Loucy (cell line): ENCODE measurements at regions not wholly inside any gene's neighbourhood (a gene's known extent, or its start where the extent isn't known, plus 50 kb on each side); places are given as distances from the start of the nearest gene placed in this dataset.

Experiments used
- H2AFZ ChIP-seq: fragments of 200-600 bp; sonication (generic); 2 replicates; pipeline ENCODE4 v1.6.0; 2016; ENCODE audit warnings: antibody characterized with exemption, mild to moderate bottlenecking, low read length, moderate library complexity
- H3F3A ChIP-seq: fragments of 200-600 bp; 2 replicates; pipeline ENCODE4 v1.6.0; 2016; ENCODE audit warnings: antibody characterized with exemption, low read depth, mild to moderate bottlenecking
- H3K27me3 ChIP-seq: fragments of 200-600 bp; sonication (generic); 2 replicates; pipeline ENCODE4 v1.6.1; 2014; ENCODE audit warnings: low read length, mild to moderate bottlenecking; ENCODE audit not compliant: insufficient read depth, poor library complexity, severe bottlenecking
- H3K36me3 ChIP-seq: fragments of 200-600 bp; sonication (generic); 2 replicates; pipeline ENCODE4 v1.6.1; 2016; ENCODE audit warnings: low read length; ENCODE audit not compliant: insufficient read depth
- H3K4me1 ChIP-seq: fragments of 200-600 bp; sonication (generic); 2 replicates; pipeline ENCODE4 v1.5.1; 2014; ENCODE audit warnings: low read length, mild to moderate bottlenecking; ENCODE audit not compliant: insufficient read depth, poor library complexity, severe bottlenecking
- H3K4me2 ChIP-seq: fragments of 200-600 bp; sonication (generic); 2 replicates; pipeline ENCODE4 v1.6.0; 2014; ENCODE audit warnings: antibody characterized with exemption, low read length, low read depth, mild to moderate bottlenecking; ENCODE audit not compliant: poor library complexity, severe bottlenecking
- H3K4me3 ChIP-seq: fragments of 200-600 bp; sonication (generic); 2 replicates; pipeline ENCODE4 v1.5.1; 2014; ENCODE audit warnings: low read length, mild to moderate bottlenecking, mixed read lengths; ENCODE audit not compliant: poor library complexity, severe bottlenecking
- H3K79me2 ChIP-seq: fragments of 200-600 bp; sonication (generic); 2 replicates; pipeline ENCODE4 v1.6.1; 2014; ENCODE audit warnings: low read length; ENCODE audit not compliant: insufficient read depth
- H3K9ac ChIP-seq: fragments of 200-600 bp; sonication (generic); 2 replicates; pipeline ENCODE4 v1.6.0; 2014; ENCODE audit warnings: mild to moderate bottlenecking, low read depth, low read length, moderate library complexity; ENCODE audit not compliant: poor library complexity, severe bottlenecking
- H3K9me2 ChIP-seq: fragments of 200-600 bp; sonication (generic); replicated peaks from 2 replicates; pipeline ENCODE4 v1.6.1; 2016; ENCODE audit warnings: low read depth, low read length, mixed read lengths
- H3K9me3 ChIP-seq: fragments of 200-600 bp; sonication (generic); 2 replicates; pipeline ENCODE4 v1.6.1; 2014; ENCODE audit warnings: mild to moderate bottlenecking, antibody characterized with exemption, low read length, low read depth; ENCODE audit not compliant: insufficient read depth
- H4K20me1 ChIP-seq: fragments of 200-600 bp; sonication (generic); 2 replicates; pipeline ENCODE4 v1.6.0; 2014; ENCODE audit warnings: antibody characterized with exemption, low read length, mild to moderate bottlenecking; ENCODE audit not compliant: insufficient read depth, poor library complexity, severe bottlenecking
- EZH2phosphoT487 ChIP-seq: fragments of 200-600 bp; IDR thresholded peaks from 2 replicates; pipeline ENCODE4 v1.6.1; 2018; ENCODE audit warnings: antibody characterized with exemption, mild to moderate bottlenecking, moderate library complexity, borderline replicate concordance
- TF ChIP-seq, protein P1 (sequence below): fragments of 200-600 bp; sonication (generic); conservative IDR thresholded peaks from 2 replicates; pipeline ENCODE4 v1.5.1; 2014; ENCODE audit warnings: mild to moderate bottlenecking, antibody characterized with exemption, low read length

DNA sequence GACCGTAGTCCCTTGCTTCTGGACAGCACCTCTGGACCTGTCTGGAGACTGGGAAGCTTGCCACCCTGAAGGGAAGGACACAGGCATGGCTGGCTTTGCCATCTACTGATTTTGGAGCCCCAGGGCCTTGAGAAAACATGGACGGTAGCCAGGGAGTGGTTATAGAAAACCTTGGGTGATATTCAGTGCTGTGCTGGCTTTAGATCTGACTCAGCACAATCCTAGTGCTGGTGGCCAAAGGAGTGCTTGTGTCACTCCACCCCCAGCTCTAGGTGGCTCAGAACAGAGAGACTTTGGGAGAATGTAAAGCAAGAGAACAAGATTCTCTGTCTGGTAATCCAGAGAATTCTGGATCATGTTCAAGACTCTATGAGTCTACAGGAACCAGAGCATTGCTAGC is 214.5 kb upstream of the IGF1 start:
- Histone ChIP-seq H2AFZ (no peak overlapping the region), H3K9me2 (no peaks in the 10 kb centered on the region), H3F3A (no peaks in the 10 kb centered on the region), H4K20me1 (no peaks in the 10 kb centered on the region), H3K4me2 (no peak overlapping the region), H3K36me3 (no peaks in the 10 kb centered on the region), H3K9ac (no peak overlapping the region), H3K9me3 (no peaks in the 10 kb centered on the region), H3K4me1 (no peaks in the 10 kb centered on the region), H3K4me3 (no peak overlapping the region), H3K79me2 (no peaks in the 10 kb centered on the region), H3K27me3 (no peaks in the 10 kb centered on the region)
- TF ChIP-seq, protein P1, sequence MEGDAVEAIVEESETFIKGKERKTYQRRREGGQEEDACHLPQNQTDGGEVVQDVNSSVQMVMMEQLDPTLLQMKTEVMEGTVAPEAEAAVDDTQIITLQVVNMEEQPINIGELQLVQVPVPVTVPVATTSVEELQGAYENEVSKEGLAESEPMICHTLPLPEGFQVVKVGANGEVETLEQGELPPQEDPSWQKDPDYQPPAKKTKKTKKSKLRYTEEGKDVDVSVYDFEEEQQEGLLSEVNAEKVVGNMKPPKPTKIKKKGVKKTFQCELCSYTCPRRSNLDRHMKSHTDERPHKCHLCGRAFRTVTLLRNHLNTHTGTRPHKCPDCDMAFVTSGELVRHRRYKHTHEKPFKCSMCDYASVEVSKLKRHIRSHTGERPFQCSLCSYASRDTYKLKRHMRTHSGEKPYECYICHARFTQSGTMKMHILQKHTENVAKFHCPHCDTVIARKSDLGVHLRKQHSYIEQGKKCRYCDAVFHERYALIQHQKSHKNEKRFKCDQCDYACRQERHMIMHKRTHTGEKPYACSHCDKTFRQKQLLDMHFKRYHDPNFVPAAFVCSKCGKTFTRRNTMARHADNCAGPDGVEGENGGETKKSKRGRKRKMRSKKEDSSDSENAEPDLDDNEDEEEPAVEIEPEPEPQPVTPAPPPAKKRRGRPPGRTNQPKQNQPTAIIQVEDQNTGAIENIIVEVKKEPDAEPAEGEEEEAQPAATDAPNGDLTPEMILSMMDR = no peak
- no peak for TF ChIP-seq EZH2phosphoT487

DNA sequence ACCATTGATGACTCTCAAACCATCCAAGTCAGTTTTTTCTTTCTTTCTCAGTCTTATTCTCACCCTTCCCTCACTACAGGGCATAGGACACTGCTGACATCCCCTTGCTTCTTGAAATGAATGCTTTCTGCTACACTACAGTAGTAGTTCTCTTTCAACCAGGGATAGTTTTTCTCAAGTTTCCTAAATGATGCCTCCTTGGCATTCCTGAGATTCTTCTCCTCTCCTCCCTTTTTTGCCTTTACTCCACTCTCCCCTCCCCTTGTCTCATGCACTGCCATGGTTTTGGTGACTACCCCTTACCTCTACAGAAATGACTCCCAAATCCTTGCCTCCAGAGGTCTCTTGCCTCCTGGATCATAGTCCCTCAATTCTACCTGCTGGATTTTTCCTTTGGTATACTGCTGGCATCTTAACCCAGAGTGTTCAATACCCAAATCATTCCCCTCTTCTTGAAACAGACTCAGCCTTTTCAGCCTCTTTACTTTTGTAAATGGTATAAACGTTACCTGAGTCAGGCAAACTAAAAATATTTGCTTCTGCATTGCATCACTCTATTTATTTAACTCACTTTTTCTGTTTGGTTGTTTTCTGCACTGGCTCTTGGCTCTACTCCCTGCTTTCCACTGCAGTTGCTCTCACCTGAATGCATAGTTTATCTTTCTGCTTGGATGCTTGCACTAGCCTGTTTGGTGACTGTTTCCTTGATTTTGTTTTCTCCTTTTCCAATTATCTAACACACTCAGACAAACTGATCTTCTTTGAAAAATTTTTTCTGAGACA is 211.6 kb upstream of the IGF1 start:
- Histone ChIP-seq H3K9me3 (no peaks in the 10 kb centered on the region), H4K20me1 (no peaks in the 10 kb centered on the region), H3K9ac (no peak overlapping the region), H2AFZ (no peak overlapping the region), H3K4me2 (no peak overlapping the region), H3K79me2 (no peaks in the 10 kb centered on the region), H3K4me1 (no peaks in the 10 kb centered on the region), H3K36me3 (no peaks in the 10 kb centered on the region), H3F3A (no peaks in the 10 kb centered on the region), H3K27me3 (no peaks in the 10 kb centered on the region), H3K9me2 (no peaks in the 10 kb centered on the region), H3K4me3 (no peak overlapping the region)
- no peak for TF ChIP-seq EZH2phosphoT487
- TF ChIP-seq, protein P1 = no peak

DNA sequence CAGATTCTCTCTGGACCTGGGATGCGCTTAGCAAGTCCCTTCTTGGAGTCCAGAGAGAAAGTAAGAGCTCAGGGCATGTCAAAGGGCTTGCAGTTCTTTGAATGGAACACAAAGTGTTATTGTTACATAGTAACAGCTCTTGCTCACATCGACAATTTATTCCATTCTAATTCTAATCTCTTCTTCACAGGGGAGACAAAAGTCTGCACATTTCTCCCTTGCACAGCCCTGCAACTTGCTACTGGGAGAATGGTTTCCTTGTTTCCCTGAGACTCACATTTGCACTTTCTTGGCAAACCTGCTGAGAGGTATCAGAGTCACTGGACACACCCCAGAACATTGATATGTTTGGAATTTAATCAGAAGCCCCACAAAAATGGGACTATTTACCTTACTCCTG is 209.9 kb upstream of the IGF1 start:
- Histone ChIP-seq H3K27me3 (no peaks in the 10 kb centered on the region), H3K79me2 (no peaks in the 10 kb centered on the region), H2AFZ (no peak overlapping the region), H3K4me3 (no peak overlapping the region), H3K9me3 (no peaks in the 10 kb centered on the region), H3K4me1 (no peaks in the 10 kb centered on the region), H3K36me3 (no peaks in the 10 kb centered on the region), H3K9me2 (no peaks in the 10 kb centered on the region), H4K20me1 (no peaks in the 10 kb centered on the region), H3K4me2 (no peak overlapping the region), H3F3A (no peaks in the 10 kb centered on the region), H3K9ac (no peak overlapping the region)
- TF ChIP-seq, protein P1 = no peak
- TF ChIP-seq EZH2phosphoT487 = no peak
